Keratinocyte (primary cell): ENCODE measurements at regions not wholly inside any gene's neighbourhood (a gene's known extent, or its start where the extent isn't known, plus 50 kb on each side); places are given as distances from the start of the nearest gene placed in this dataset.
"Not testable (repeated sequence)": the region's sequence is repeated elsewhere in the genome, so short reads cannot be mapped to it uniquely, and the experiment has no call there.

ENCODE experiments used
- DNase-seq: peaks from one replicate; pipeline ENCODE4 v3.0.0-alpha.2; 2011; ENCODE audit warnings: low read depth, missing footprints, low spot score
- FAIRE-seq: peaks from 2 replicates; lab custom pipeline; 2011; peaks lifted over from hg19 to GRCh38; lab: Jason Lieb, UNC
- H2AFZ ChIP-seq: 2 replicates; pipeline ENCODE4 v1.6.0; 2012; ENCODE audit warnings: low read length, control low read depth, inconsistent platforms; ENCODE audit not compliant: control insufficient read depth
- H3K27ac ChIP-seq: 2 replicates; pipeline ENCODE4 v1.5.1; 2011; ENCODE audit warnings: low read length; ENCODE audit not compliant: control insufficient read depth, insufficient read depth
- H3K27me3 ChIP-seq: 3 replicates; pipeline ENCODE4 v1.6.0; 2011; ENCODE audit warnings: low read length; ENCODE audit not compliant: control insufficient read depth, insufficient read depth; ENCODE audit errors: extremely low read depth
- H3K36me3 ChIP-seq, 2 experiments: 2 replicates in 1 of 2; 3 replicates in 1 of 2; pipeline ENCODE4 v1.5.1; 2011; ENCODE audit warnings: low read length in 2 of 2, mild to moderate bottlenecking in 1 of 2; ENCODE audit not compliant: control insufficient read depth in 2 of 2, insufficient read depth in 2 of 2; ENCODE audit errors: extremely low read depth in 1 of 2
- H3K4me1 ChIP-seq: 3 replicates; pipeline ENCODE4 v1.5.1; 2011; ENCODE audit warnings: low read length; ENCODE audit not compliant: control insufficient read depth, insufficient read depth; ENCODE audit errors: extremely low read depth
- H3K4me2 ChIP-seq: 3 replicates; pipeline ENCODE4 v1.6.0; 2011; ENCODE audit warnings: low read depth, low read length; ENCODE audit not compliant: control insufficient read depth, insufficient read depth; ENCODE audit errors: extremely low read depth
- H3K4me3 ChIP-seq, 3 experiments: fragments of 200-600 bp in 1 of 3; sonication (generic) in 1 of 3; 2 replicates in 2 of 3; 3 replicates in 1 of 3; pipeline ENCODE4 v1.5.1; 2011 to 2016; ENCODE audit warnings: low read length in 3 of 3, mild to moderate bottlenecking in 3 of 3, control low read depth in 2 of 3, inconsistent platforms in 1 of 3, low read depth in 1 of 3, mixed read lengths in 1 of 3, mixed run types in 1 of 3, moderate library complexity in 1 of 3; ENCODE audit not compliant: control insufficient read depth in 2 of 3, insufficient read depth in 2 of 3; ENCODE audit errors: extremely low read depth in 1 of 3
- H3K79me2 ChIP-seq: 2 replicates; pipeline ENCODE4 v1.6.0; 2012; ENCODE audit warnings: low read length; ENCODE audit not compliant: control insufficient read depth, insufficient read depth
- H3K9ac ChIP-seq: 3 replicates; pipeline ENCODE4 v1.6.0; 2011; ENCODE audit warnings: low read length; ENCODE audit not compliant: control insufficient read depth, insufficient read depth; ENCODE audit errors: extremely low read depth
- H3K9me1 ChIP-seq: 3 replicates; pipeline ENCODE4 v1.6.0; 2011; ENCODE audit warnings: low read length; ENCODE audit not compliant: control insufficient read depth, insufficient read depth; ENCODE audit errors: extremely low read depth
- H3K9me3 ChIP-seq: 2 replicates; pipeline ENCODE4 v1.5.1; 2012; ENCODE audit warnings: low read depth, low read length; ENCODE audit not compliant: control insufficient read depth
- H4K20me1 ChIP-seq: 3 replicates; pipeline ENCODE4 v1.6.0; 2011; ENCODE audit warnings: low read length; ENCODE audit not compliant: control insufficient read depth, insufficient read depth; ENCODE audit errors: extremely low read depth
- EZH2 ChIP-seq: IDR thresholded peaks from one replicate; pipeline ENCODE4 v1.6.1; 2012; ENCODE audit warnings: inconsistent platforms, mild to moderate bottlenecking, low read length, moderate library complexity
- dilution Hi-C: fragments of 300-500 bp; cut with MboI; formaldehyde crosslinking; loops from one replicate; pipeline ENCODE4 v1.7.0; 2020; ENCODE audit warnings: low sequenced_read_pairs; ENCODE audit not compliant: extremely low pct_ligation_motif_present
- TF ChIP-seq, protein P1 (sequence below), 3 experiments: IDR thresholded peaks in 1 of 3; conservative IDR thresholded peaks in 1 of 3; optimal IDR thresholded peaks in 1 of 3; 2 replicates in 2 of 3; 3 replicates in 1 of 3; pipeline versions ENCODE3 to v1.5.1; 2011; ENCODE audit warnings: low read length in 3 of 3, mild to moderate bottlenecking in 3 of 3, moderate library complexity in 2 of 3, control low read depth in 1 of 3, inconsistent platforms in 1 of 3; ENCODE audit not compliant: insufficient read depth in 2 of 3; ENCODE audit errors: extremely low read depth in 1 of 3

DNA sequence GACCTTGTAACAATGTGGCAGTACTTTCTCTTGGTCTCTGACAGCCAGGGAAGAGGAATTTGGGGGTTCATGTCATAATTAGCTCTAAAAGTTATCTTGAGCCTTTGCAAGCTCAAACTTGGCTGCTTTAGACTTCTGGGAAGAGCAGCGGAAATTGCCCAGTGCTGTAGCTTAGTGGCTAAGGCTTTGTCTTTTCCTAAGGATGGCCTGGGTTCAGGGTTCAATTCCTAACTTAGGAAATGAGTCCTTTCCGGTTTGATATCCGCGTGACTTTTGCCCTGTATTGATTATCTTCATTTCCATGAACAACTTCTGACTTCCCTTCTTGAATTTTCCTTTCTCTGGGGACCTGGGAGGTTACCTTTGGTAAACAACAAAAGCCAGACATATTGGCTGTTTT, 961.0 kb downstream of the CNTNAP5 start:
- Histone ChIP-seq H3K27ac (no peak overlapping the region), H3K9me1 (no peaks in the 10 kb centered on the region), H2AFZ (no peak overlapping the region), H3K36me3 (no peaks in the 10 kb centered on the region), H3K79me2 (no peaks in the 10 kb centered on the region), H3K4me2 (no peak overlapping the region), H3K27me3 (no peaks in the 10 kb centered on the region), H3K9me3 (no peaks in the 10 kb centered on the region), H3K9ac (no peak overlapping the region), H3K4me1 (no peaks in the 10 kb centered on the region), H3K4me3 (no peak overlapping the region), H4K20me1 (no peaks in the 10 kb centered on the region)
- no peak for DNase-seq
- dilution Hi-C loops: no loop called here
- no peak for TF ChIP-seq EZH2
- TF ChIP-seq, protein P1, sequence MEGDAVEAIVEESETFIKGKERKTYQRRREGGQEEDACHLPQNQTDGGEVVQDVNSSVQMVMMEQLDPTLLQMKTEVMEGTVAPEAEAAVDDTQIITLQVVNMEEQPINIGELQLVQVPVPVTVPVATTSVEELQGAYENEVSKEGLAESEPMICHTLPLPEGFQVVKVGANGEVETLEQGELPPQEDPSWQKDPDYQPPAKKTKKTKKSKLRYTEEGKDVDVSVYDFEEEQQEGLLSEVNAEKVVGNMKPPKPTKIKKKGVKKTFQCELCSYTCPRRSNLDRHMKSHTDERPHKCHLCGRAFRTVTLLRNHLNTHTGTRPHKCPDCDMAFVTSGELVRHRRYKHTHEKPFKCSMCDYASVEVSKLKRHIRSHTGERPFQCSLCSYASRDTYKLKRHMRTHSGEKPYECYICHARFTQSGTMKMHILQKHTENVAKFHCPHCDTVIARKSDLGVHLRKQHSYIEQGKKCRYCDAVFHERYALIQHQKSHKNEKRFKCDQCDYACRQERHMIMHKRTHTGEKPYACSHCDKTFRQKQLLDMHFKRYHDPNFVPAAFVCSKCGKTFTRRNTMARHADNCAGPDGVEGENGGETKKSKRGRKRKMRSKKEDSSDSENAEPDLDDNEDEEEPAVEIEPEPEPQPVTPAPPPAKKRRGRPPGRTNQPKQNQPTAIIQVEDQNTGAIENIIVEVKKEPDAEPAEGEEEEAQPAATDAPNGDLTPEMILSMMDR (optimal IDR thresholded peaks at IDR 0.05 in 1 of 3, IDR thresholded peaks at IDR 0.05 in 1 of 3, conservative IDR thresholded peaks at IDR 0.05 in 1 of 3; ENCODE audit: extremely low read depth in 1 of 3, insufficient read depth in 2 of 3, low read length in 3 of 3): no peak
- FAIRE-seq: no peak

DNA sequence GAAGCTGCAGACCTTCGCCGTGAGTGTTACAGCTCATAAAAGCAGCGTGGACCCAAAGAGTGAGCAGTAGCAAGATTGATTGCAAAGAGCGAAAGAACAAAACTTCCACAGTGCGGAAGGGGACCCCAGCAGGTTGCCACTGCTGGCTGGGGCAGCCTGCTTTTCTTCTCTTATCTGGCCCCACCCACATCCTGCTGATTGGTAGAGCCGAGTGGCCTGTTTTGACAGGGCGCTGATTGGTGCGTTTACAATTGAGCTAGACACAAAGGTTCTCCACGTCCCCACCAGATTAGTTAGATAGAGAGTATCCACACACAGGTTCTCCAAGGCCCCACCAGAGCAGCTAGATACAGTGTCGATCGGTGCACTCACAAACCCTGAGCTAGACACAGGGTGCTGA, 961.8 kb downstream of the CNTNAP5 start:
- DNase-seq, H3K27me3 ChIP-seq, H3K4me1 ChIP-seq, H3K79me2 ChIP-seq, H3K4me2 ChIP-seq, FAIRE-seq, H3K4me3 ChIP-seq, H4K20me1 ChIP-seq, H2AFZ ChIP-seq, H3K9me1 ChIP-seq, dilution Hi-C loops, H3K27ac ChIP-seq, H3K36me3 ChIP-seq, H3K9me3 ChIP-seq, H3K9ac ChIP-seq: not testable (repeated sequence)

DNA sequence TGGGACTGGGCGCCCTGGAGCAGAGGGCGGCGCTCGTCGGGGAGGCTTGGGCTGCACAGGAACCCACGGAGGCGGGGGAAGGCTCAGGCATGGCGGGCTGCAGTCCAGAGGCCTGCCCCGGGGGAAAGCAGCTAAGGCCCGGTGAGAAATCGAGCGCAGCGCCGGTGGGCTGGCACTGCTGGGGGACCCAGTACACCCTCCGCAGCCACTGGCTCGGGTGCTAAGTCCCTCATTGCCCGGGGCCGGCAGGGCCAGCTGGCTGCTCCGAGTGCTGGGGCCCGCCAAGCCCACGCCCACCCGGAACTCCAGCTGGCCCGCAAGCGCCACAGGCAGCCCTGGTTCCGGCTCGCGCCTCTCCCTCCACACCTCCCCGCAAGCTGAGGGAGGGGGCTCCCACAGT, 962.3 kb downstream of the CNTNAP5 start:
- H3K9me3 ChIP-seq, DNase-seq, H3K27me3 ChIP-seq, H3K79me2 ChIP-seq, H3K4me3 ChIP-seq, H4K20me1 ChIP-seq, H3K4me2 ChIP-seq, H3K36me3 ChIP-seq, H3K9me1 ChIP-seq, dilution Hi-C loops, H2AFZ ChIP-seq, FAIRE-seq, H3K27ac ChIP-seq, H3K9ac ChIP-seq, H3K4me1 ChIP-seq: not testable (repeated sequence)
